Astrocyte (in vitro differentiated cells and primary cell): ENCODE measurements at regions not wholly inside any gene's neighbourhood (a gene's known extent, or its start where the extent isn't known, plus 50 kb on each side); places are given as distances from the start of the nearest gene placed in this dataset.

Experiments used
- CTCF ChIP-seq: IDR thresholded peaks from 2 replicates; pipeline ENCODE4 v1.5.1; 2011; ENCODE audit warnings: low read depth, mild to moderate bottlenecking, inconsistent platforms, low read length, moderate library complexity; ENCODE audit not compliant: insufficient read depth
- EZH2 ChIP-seq: IDR thresholded peaks from 2 replicates; pipeline ENCODE4 v1.6.1; 2012; ENCODE audit warnings: mild to moderate bottlenecking, low read length, inconsistent platforms; ENCODE audit not compliant: insufficient read depth

GRCh38 chr11:92357344-92357743 is 132.7 kb downstream of the FAT3 start:
- TF ChIP-seq CTCF: no peak
- no peak for TF ChIP-seq EZH2
